ENCODE measurements at regions not wholly inside any gene's neighbourhood (a gene's known extent, or its start where the extent isn't known, plus 50 kb on each side); places are given as distances from the start of the nearest gene placed in this dataset.

- TF ChIP-seq ARNTL (CRISPR knock-in tag; IDR thresholded peaks at IDR 0.05; ENCODE audit: borderline replicate concordance, low read depth) (no peak), TOX (CRISPR knock-in tag; IDR thresholded peaks at IDR 0.05; ENCODE audit: borderline replicate concordance) (no peak), CSRNP3 (CRISPR knock-in tag; IDR thresholded peaks at IDR 0.05) (0 out of 2 replicates have a peak, but pooled peaks have one; percentile 40), CSDC2 (CRISPR knock-in tag; IDR thresholded peaks at IDR 0.05) (no peak)
Measured at GRCh38 chr7:110442381-110442837, 648.5 kb upstream of the LRRN3 start (continued).

- no peak for TF ChIP-seq ZFP3 (CRISPR knock-in tag; IDR thresholded peaks at IDR 0.05)
- TF ChIP-seq TSHZ2 (CRISPR knock-in tag; IDR thresholded peaks at IDR 0.05): no peak
- ATAC-seq: no peak
Measured at GRCh38 chr7:110446658-110447057, 644.3 kb upstream of the LRRN3 start.

- ATAC-seq: no peak
- TF ChIP-seq CSDC2 (CRISPR knock-in tag; IDR thresholded peaks at IDR 0.05): no peak
- no peak for TF ChIP-seq ZNF565 (CRISPR knock-in tag; conservative IDR thresholded peaks at IDR 0.05; ENCODE audit: low read depth)
- TF ChIP-seq SNAI2 (CRISPR knock-in tag; IDR thresholded peaks at IDR 0.05): no peak
- TF ChIP-seq BACH2 (CRISPR knock-in tag; IDR thresholded peaks at IDR 0.05; ENCODE audit: borderline replicate concordance): no peak
- no peak for TF ChIP-seq POU6F1 (CRISPR knock-in tag; IDR thresholded peaks at IDR 0.05; ENCODE audit: borderline replicate concordance, low read depth)
- TF ChIP-seq ZNF70 (CRISPR knock-in tag; IDR thresholded peaks at IDR 0.05): no peak
Measured at GRCh38 chr7:110448918-110449317, 642.0 kb upstream of the LRRN3 start.

- TF ChIP-seq CSDC2 (CRISPR knock-in tag; IDR thresholded peaks at IDR 0.05) (no peak), TCF4 (CRISPR knock-in tag; IDR thresholded peaks at IDR 0.05; ENCODE audit: borderline replicate concordance) (no peak), ISL1 (CRISPR knock-in tag; IDR thresholded peaks at IDR 0.05) (no peak), ZFP3 (CRISPR knock-in tag; IDR thresholded peaks at IDR 0.05) (no peak), ESRRG (CRISPR knock-in tag; IDR thresholded peaks at IDR 0.05) (no peak), PPARA (CRISPR knock-in tag; IDR thresholded peaks at IDR 0.05; ENCODE audit: borderline replicate concordance) (no peak), ZC3H10 (CRISPR knock-in tag; IDR thresholded peaks at IDR 0.05) (no peak), ZNF70 (CRISPR knock-in tag; IDR thresholded peaks at IDR 0.05) (no peak), PATZ1 (CRISPR knock-in tag; IDR thresholded peaks at IDR 0.05; ENCODE audit: borderline replicate concordance) (no peak), ZFP30 (CRISPR knock-in tag; IDR thresholded peaks at IDR 0.05) (no peak), RARB (CRISPR knock-in tag; IDR thresholded peaks at IDR 0.05) (no peak), CREB5 (CRISPR knock-in tag; IDR thresholded peaks at IDR 0.05; ENCODE audit: low read depth) (no peak), ZNF565 (CRISPR knock-in tag; conservative IDR thresholded peaks at IDR 0.05; ENCODE audit: low read depth) (no peak), OSR1 (CRISPR knock-in tag; IDR thresholded peaks at IDR 0.05) (no peak), GLIS3 (CRISPR knock-in tag; IDR thresholded peaks at IDR 0.05) (no peak), BACH2 (CRISPR knock-in tag; IDR thresholded peaks at IDR 0.05; ENCODE audit: borderline replicate concordance) (no peak)
- no peak for ATAC-seq
Measured at GRCh38 chr7:110454713-110455112, 636.2 kb upstream of the LRRN3 start.

All from SK-N-SH treated with all-trans-retinoic acid at 6 μM for 48 hours (cell line).